KMS-11 (cell line): ENCODE measurements at regions not wholly inside any gene's neighbourhood (a gene's known extent, or its start where the extent isn't known, plus 50 kb on each side); places are given as distances from the start of the nearest gene placed in this dataset.

Experiments used
- H2AFZ ChIP-seq: fragments of 200-600 bp; sonication (generic); 2 replicates; pipeline ENCODE4 v1.6.1; 2016; ENCODE audit warnings: antibody characterized with exemption, mixed run types, low read depth
- H3K27ac ChIP-seq: fragments of 200-600 bp; sonication (generic); 2 replicates; pipeline ENCODE4 v1.6.1; 2016; ENCODE audit warnings: mild to moderate bottlenecking, mixed run types
- H3K27me3 ChIP-seq: fragments of 200-600 bp; sonication (generic); 2 replicates; pipeline ENCODE4 v1.6.1; 2017; ENCODE audit warnings: mild to moderate bottlenecking, low read depth, mixed run types, moderate library complexity; ENCODE audit not compliant: insufficient read depth
- H3K36me3 ChIP-seq: fragments of 200-600 bp; sonication (generic); 2 replicates; pipeline ENCODE4 v1.6.1; 2017; ENCODE audit warnings: mild to moderate bottlenecking, mixed run types; ENCODE audit not compliant: insufficient read depth
- H3K4me1 ChIP-seq: fragments of 200-600 bp; sonication (generic); 2 replicates; pipeline ENCODE4 v1.6.1; 2016; ENCODE audit warnings: mild to moderate bottlenecking, low read depth, mixed run types; ENCODE audit not compliant: poor library complexity, severe bottlenecking
- H3K4me2 ChIP-seq: fragments of 200-600 bp; sonication (generic); 2 replicates; pipeline ENCODE4 v1.7.0; 2016; ENCODE audit warnings: mild to moderate bottlenecking, mixed run types
- H3K4me3 ChIP-seq: fragments of 200-600 bp; sonication (generic); IDR thresholded peaks from 2 replicates; pipeline ENCODE4 v1.6.1; 2017; ENCODE audit warnings: low read depth, low read length, mixed read lengths; ENCODE audit not compliant: insufficient read depth
- H3K79me2 ChIP-seq: fragments of 200-600 bp; sonication (generic); 2 replicates; pipeline ENCODE4 v1.6.1; 2016; ENCODE audit warnings: low read depth, mixed run types; ENCODE audit not compliant: insufficient read depth
- H3K9ac ChIP-seq: fragments of 200-600 bp; sonication (generic); 2 replicates; pipeline ENCODE4 v1.6.1; 2016; ENCODE audit warnings: mild to moderate bottlenecking, mixed run types
- H4K20me1 ChIP-seq: fragments of 200-600 bp; sonication (generic); 2 replicates; pipeline ENCODE4 v1.6.1; 2016; ENCODE audit warnings: mild to moderate bottlenecking, mixed run types; ENCODE audit not compliant: insufficient read depth
- TF ChIP-seq, protein P1 (sequence below): fragments of 200-600 bp; sonication (generic); conservative IDR thresholded peaks from 2 replicates; pipeline ENCODE4 v1.6.1; 2017; ENCODE audit warnings: low read depth, mild to moderate bottlenecking, antibody characterized with exemption, low read length, moderate library complexity, mixed read lengths

DNA sequence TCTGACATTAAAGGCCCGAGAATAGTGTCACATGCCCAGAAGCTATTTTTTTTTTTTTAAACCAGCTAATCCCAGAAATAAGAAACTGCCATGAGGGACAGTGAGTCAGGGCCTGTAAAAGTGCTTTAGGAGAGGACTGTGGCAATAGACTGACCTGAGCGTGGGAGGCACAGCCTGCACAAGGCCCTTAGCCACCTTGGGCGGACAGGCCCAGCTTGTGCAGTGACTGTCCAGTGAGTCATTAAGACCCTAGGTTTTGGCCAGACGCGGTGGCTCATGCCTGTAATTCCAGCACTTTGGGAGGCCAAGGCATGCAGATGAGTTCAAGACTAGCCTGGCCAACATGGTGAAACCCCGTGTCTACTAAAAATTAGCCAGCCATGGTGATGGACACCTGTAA is 343.0 kb upstream of the ZFHX3 start:
- H3K27ac ChIP-seq, result no peak overlapping the region
- H3K36me3 ChIP-seq, result no peaks in the 10 kb centered on the region
- no peaks in the 10 kb centered on the region for H3K79me2 ChIP-seq
- no peaks in the 10 kb centered on the region for H3K27me3 ChIP-seq
- H3K4me1 ChIP-seq, result no peaks in the 10 kb centered on the region
- TF ChIP-seq, protein P1, sequence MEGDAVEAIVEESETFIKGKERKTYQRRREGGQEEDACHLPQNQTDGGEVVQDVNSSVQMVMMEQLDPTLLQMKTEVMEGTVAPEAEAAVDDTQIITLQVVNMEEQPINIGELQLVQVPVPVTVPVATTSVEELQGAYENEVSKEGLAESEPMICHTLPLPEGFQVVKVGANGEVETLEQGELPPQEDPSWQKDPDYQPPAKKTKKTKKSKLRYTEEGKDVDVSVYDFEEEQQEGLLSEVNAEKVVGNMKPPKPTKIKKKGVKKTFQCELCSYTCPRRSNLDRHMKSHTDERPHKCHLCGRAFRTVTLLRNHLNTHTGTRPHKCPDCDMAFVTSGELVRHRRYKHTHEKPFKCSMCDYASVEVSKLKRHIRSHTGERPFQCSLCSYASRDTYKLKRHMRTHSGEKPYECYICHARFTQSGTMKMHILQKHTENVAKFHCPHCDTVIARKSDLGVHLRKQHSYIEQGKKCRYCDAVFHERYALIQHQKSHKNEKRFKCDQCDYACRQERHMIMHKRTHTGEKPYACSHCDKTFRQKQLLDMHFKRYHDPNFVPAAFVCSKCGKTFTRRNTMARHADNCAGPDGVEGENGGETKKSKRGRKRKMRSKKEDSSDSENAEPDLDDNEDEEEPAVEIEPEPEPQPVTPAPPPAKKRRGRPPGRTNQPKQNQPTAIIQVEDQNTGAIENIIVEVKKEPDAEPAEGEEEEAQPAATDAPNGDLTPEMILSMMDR, result no peak
- H2AFZ ChIP-seq, result no peak overlapping the region
- no peaks in the 10 kb centered on the region for H4K20me1 ChIP-seq
- no peak overlapping the region for H3K4me3 ChIP-seq
- no peak overlapping the region for H3K9ac ChIP-seq
- H3K4me2 ChIP-seq, result no peak overlapping the region

DNA sequence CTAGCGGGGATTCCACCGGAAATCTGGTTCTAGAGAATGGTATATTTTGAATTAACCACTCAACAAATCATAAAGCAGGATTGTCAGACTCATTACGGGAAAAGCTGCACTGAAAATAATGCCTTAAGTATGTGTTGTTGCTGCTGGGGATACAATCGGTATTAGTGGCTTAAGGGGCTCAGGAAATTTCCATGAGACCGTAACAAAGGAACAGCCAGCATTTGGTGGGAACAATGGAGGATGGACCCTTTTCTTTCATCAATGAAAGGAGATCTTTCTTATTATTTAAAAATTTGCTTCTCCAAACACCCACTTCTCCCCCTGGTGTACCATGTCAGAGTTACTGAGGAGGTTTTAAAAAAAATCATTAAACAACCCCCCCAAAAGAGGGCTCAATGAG is 342.6 kb upstream of the ZFHX3 start:
- no peak overlapping the region for H3K4me3 ChIP-seq
- no peaks in the 10 kb centered on the region for H3K36me3 ChIP-seq
- H3K79me2 ChIP-seq, result no peaks in the 10 kb centered on the region
- no peaks in the 10 kb centered on the region for H3K27me3 ChIP-seq
- no peaks in the 10 kb centered on the region for H4K20me1 ChIP-seq
- no peak overlapping the region for H3K4me2 ChIP-seq
- no peaks in the 10 kb centered on the region for H3K4me1 ChIP-seq
- H3K9ac ChIP-seq, result no peak overlapping the region
- H2AFZ ChIP-seq, result no peak overlapping the region
- TF ChIP-seq, protein P1, result no peak
- no peak overlapping the region for H3K27ac ChIP-seq

DNA sequence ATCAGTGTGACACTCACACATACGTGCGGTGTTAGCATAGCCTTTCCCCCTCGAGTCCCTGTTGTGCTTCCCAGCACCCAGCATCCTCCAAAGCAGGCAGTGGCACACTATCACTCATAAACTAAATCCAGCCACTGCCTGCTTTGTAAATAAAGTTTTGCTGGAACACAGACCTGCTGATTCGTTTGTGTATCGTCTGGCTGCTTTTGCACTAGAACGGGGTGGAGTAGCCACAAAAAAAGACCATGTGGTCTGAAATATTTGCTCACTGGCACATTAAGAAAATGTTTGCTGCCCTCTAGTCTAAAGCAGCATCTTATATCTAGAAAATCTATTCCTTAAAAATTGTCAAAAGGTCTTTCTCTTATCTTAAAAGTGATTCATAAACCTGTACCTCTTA is 341.2 kb upstream of the ZFHX3 start:
- Histone ChIP-seq H3K4me1 (no peaks in the 10 kb centered on the region), H3K36me3 (no peaks in the 10 kb centered on the region), H4K20me1 (no peaks in the 10 kb centered on the region), H3K4me2 (no peak overlapping the region), H3K4me3 (no peak overlapping the region), H2AFZ (no peak overlapping the region), H3K27ac (no peak overlapping the region), H3K9ac (no peak overlapping the region), H3K79me2 (no peaks in the 10 kb centered on the region), H3K27me3 (no peaks in the 10 kb centered on the region)
- TF ChIP-seq, protein P1, result no peak

DNA sequence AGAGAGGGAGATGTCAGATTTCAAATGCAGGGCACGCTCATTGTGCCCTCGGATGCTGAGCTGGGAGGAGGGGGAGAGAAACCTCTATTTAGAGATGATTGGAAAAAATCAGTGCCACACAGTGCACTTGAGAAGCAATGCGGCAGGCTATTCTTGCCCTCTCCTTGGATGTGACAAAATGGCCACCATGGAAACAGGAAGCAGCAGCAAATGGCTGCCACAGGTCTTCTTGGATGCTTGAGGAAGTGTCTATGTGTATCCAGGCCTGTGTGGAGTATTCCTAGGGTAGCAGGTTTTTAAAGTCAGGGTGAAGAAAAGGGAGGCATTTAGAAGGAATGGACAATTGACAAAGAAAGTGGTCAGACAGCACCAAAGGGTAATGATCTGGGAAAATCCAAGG is 340.1 kb upstream of the ZFHX3 start:
- Histone ChIP-seq H2AFZ (no peak overlapping the region), H3K27ac (no peak overlapping the region), H3K4me2 (no peak overlapping the region), H3K36me3 (no peaks in the 10 kb centered on the region), H3K4me1 (no peaks in the 10 kb centered on the region), H3K79me2 (no peaks in the 10 kb centered on the region), H3K27me3 (no peaks in the 10 kb centered on the region), H3K9ac (no peak overlapping the region), H3K4me3 (no peak overlapping the region), H4K20me1 (no peaks in the 10 kb centered on the region)
- TF ChIP-seq, protein P1, result no peak

DNA sequence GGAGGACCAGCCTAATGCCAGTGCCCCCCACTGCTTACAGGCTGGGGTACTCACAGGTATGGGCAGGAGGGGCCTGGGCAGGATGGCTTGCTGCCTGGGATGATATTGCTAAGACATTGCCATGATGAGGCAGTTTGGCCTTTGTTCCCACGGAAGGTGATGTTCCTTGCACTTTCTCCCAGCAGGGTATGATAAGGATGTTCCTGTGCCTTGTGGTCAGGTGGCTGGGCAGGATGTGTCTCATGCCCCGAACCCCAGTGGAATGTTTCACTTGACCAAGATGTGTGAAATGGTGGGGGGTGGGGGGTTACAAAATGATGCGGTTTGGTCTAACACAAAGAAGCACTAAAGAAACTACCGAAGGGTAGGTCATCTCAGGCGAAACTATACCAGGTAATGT is 337.8 kb upstream of the ZFHX3 start:
- no peaks in the 10 kb centered on the region for H4K20me1 ChIP-seq
- H3K4me1 ChIP-seq, result no peaks in the 10 kb centered on the region
- H2AFZ ChIP-seq, result no peak overlapping the region
- H3K9ac ChIP-seq, result no peak overlapping the region
- TF ChIP-seq, protein P1, result no peak
- no peaks in the 10 kb centered on the region for H3K27me3 ChIP-seq
- H3K79me2 ChIP-seq, result no peaks in the 10 kb centered on the region
- no peak overlapping the region for H3K27ac ChIP-seq
- H3K4me3 ChIP-seq, result no peak overlapping the region
- no peaks in the 10 kb centered on the region for H3K36me3 ChIP-seq
- no peak overlapping the region for H3K4me2 ChIP-seq
